Gastrocnemius medialis (tissue), 4 donors: ENCODE measurements at regions not wholly inside any gene's neighbourhood (a gene's known extent, or its start where the extent isn't known, plus 50 kb on each side); places are given as distances from the start of the nearest gene placed in this dataset.

ENCODE experiments used
- CTCF ChIP-seq, 5 experiments: fragments of 450-650 bp in 3 of 5; fragments of 200-600 bp in 2 of 5; sonication (generic) in 2 of 5; IDR thresholded peaks in 4 of 5; conservative IDR thresholded peaks in 1 of 5; 1 replicate in 4 of 5; 2 replicates in 1 of 5; pipeline ENCODE4 v1.5.1; 2016 to 2019; ENCODE audit warnings: antibody characterized with exemption in 5 of 5, mild to moderate bottlenecking in 3 of 5, moderate library complexity in 3 of 5
- POLR2A ChIP-seq, 2 donors: fragments of 450-650 bp; IDR thresholded peaks; one replicate each; pipeline ENCODE4 v1.6.1; 2017; ENCODE audit warnings: antibody characterized with exemption in 2 of 2, mild to moderate bottlenecking in 2 of 2, moderate library complexity in 2 of 2

GRCh38 chr18:41719808-41720207 lies 235.2 kb upstream of the PIK3C3 start:
- no peak for TF ChIP-seq CTCF (IDR thresholded peaks at IDR 0.05 in 4 of 5, conservative IDR thresholded peaks at IDR 0.05 in 1 of 5)
- no peak for TF ChIP-seq POLR2A (IDR thresholded peaks at IDR 0.05)
